ENCODE measurements at regions not wholly inside any gene's neighbourhood (a gene's known extent, or its start where the extent isn't known, plus 50 kb on each side); places are given as distances from the start of the nearest gene placed in this dataset.
A peak's percentile ranks its signal among the peaks of the same experiment; 100 is the strongest.

DNA sequence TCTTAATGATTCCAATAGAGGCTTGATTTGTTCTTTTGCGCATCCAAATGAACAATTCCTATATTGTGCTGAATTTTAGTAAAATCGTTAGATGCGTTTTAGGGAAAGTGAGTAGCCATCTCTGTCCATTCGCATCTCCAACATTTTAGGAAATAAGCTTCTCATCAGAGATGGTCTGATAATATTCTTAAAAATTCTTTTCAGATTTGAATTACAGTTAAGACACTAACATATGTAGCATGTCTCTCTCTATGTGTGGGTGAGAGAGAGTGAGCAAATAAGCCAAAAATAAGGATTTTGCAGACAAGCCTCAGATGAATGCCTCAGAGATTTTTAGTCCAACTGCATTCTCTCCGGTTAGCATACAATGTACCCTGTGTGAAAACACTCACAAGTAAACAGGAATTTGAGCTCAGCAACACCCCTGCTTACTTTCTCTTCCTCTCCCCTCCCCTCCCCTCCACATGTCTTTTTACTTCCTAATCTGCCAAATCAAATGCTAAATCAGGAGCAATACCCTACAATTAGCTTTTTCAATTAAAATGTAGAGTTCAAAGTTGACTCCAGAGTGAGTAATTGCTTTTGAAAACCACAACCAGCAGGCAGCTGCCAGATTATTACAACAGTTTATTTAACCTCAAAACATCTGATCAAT lies 354.4 kb downstream of the CRPPA start:
- ChIA-PET CTCF (no interaction called here), POLR2A (no interaction called here)
- 13% methylated on average over 1 of the region's 5 CpGs for WGBS (ENCODE audit: insufficient coverage)
- Mint-ChIP-seq H3K9me3 (no peaks in the 10 kb centered on the region), H3K27me3 (peaks cover 0 to 8% of the 10 kb centered on the region in 2 donors), H3K4me3 (no peak overlapping the region), H3K27ac (no peak overlapping the region), H3K4me1 (peaks cover 0 to 8% (median 0%) of the 10 kb centered on the region in 3 donors), H3K36me3 (no peaks in the 10 kb centered on the region)
- Histone ChIP-seq H3K27ac (ENCODE audit: low read length) (no peak overlapping the region), H3K4me3 (ENCODE audit: control insufficient read depth in 1 of 2, extremely low read depth in 1 of 2, low read length in 1 of 2) (no peak overlapping the region), H3K9me3 (no peaks in the 10 kb centered on the region), H3K4me1 (ENCODE audit: control insufficient read depth in 1 of 2, extremely low read depth in 1 of 2, insufficient read depth in 2 of 2, low read length in 2 of 2) (peaks cover 0 to 14% of the 10 kb centered on the region in 2 experiments), H3K27me3 (replicated peaks in 1 of 2; ENCODE audit: control insufficient read depth in 2 of 2, extremely low read depth in 1 of 2, insufficient read depth in 2 of 2, low read length in 1 of 2) (no peaks in the 10 kb centered on the region), H3K36me3 (ENCODE audit: control insufficient read depth in 2 of 2, extremely low read depth in 1 of 2, insufficient read depth in 1 of 2, low read length in 1 of 2) (no peaks in the 10 kb centered on the region)
- no peak for ATAC-seq (replicated peaks in 1 of 4)
- no peak for DNase-seq

DNA sequence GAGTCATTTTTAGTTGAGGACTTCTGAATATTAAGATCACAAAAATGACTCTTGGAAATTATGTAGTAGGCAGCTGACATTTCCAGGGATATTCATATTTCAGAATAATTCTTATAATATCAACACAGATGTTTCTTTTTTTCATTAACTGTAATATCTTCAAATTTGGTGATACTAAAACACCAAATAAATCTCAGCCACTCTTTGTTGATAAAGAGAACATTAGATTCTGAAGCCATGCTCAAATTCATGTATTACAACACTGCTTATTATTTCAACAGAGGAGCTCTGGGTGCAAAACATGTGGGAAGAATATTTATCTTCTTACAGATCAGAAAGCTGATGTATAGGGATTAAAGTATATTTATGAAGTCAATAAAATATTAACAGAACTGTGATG lies 355.4 kb downstream of the CRPPA start:
- no peak overlapping the region for H3K4me3 Mint-ChIP-seq
- H3K27me3 Mint-ChIP-seq, result peaks cover 0 to 11% of the 10 kb centered on the region in 2 donors
- H3K27ac ChIP-seq (ENCODE audit: low read length), result no peak overlapping the region
- no peak for ATAC-seq (replicated peaks in 1 of 4)
- CTCF ChIA-PET, result no interaction called here
- no peaks in the 10 kb centered on the region for H3K36me3 ChIP-seq (ENCODE audit: control insufficient read depth in 2 of 2, extremely low read depth in 1 of 2, insufficient read depth in 1 of 2, low read length in 1 of 2)
- H3K36me3 Mint-ChIP-seq, result no peaks in the 10 kb centered on the region
- no peaks in the 10 kb centered on the region for H3K9me3 Mint-ChIP-seq
- no peak for DNase-seq
- H3K4me1 Mint-ChIP-seq, result peaks cover 0 to 12% (median 0%) of the 10 kb centered on the region in 3 donors
- H3K27me3 ChIP-seq (replicated peaks in 1 of 2; ENCODE audit: control insufficient read depth in 2 of 2, extremely low read depth in 1 of 2, insufficient read depth in 2 of 2, low read length in 1 of 2), result no peaks in the 10 kb centered on the region
- no peaks in the 10 kb centered on the region for H3K9me3 ChIP-seq
- peaks cover 0 to 15% of the 10 kb centered on the region in 2 experiments for H3K4me1 ChIP-seq (ENCODE audit: control insufficient read depth in 1 of 2, extremely low read depth in 1 of 2, insufficient read depth in 2 of 2, low read length in 2 of 2)
- no peak overlapping the region for H3K27ac Mint-ChIP-seq
- POLR2A ChIA-PET, result no interaction called here
- no peak overlapping the region for H3K4me3 ChIP-seq (ENCODE audit: control insufficient read depth in 1 of 2, extremely low read depth in 1 of 2, low read length in 1 of 2)

DNA sequence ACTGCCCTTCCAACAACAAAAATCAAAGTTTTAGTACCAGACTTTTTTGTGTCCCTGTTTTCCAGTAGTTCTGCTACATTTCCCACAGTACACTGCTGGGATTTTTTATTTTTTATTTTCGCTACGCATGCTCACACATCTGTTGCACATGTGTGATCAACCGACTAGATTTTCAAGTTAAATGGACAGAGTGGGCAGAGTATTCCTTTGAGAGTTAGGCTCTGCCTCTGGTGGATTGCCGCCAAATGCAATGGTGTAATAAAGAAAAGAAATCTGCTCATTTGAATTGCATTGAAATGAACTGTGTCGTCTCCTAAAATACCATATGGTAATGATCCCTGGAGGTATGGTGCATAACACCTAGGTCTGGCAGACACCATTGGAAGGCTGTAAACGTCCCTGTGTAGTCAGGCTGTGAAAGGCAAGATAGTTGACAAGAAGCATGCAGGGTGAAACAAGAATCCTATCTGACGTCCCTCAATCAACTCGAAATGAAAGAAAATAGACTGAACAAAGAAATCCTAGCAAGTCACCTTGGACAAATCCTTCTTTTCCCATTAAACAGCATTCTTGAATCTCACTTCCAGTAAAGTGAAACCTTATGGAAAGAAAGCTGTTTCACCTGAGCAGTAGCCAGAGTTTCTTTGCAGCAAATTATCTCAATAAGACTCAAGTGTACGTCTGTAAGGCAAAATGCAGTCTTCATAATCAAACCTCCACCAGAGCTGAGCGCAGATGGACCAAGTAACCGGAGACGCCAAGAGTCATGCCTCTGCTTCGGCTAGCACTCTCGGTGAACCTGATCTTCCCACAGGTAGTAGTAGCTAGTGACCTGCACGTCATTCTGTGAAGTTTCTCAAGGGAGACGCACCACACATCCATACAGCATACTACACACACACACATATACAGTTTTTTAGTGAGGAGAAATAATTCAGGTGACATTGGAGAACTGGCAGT lies 357.3 kb downstream of the CRPPA start:
- Mint-ChIP-seq H3K4me3 (no peak overlapping the region), H3K27ac (no peak overlapping the region), H3K27me3 (peaks cover 0 to 11% of the 10 kb centered on the region in 2 donors), H3K36me3 (no peaks in the 10 kb centered on the region), H3K9me3 (no peaks in the 10 kb centered on the region), H3K4me1 (peaks cover 0 to 12% (median 0%) of the 10 kb centered on the region in 3 donors)
- H3K27me3 ChIP-seq (replicated peaks in 1 of 2; ENCODE audit: control insufficient read depth in 2 of 2, extremely low read depth in 1 of 2, insufficient read depth in 2 of 2, low read length in 1 of 2), result no peaks in the 10 kb centered on the region
- ATAC-seq (replicated peaks in 1 of 4) (no peak), DNase-seq (no peak)
- 85% methylated on average over 5 of the region's 16 CpGs for WGBS (ENCODE audit: insufficient coverage)
- H3K36me3 ChIP-seq (ENCODE audit: control insufficient read depth in 2 of 2, extremely low read depth in 1 of 2, insufficient read depth in 1 of 2, low read length in 1 of 2), result no peaks in the 10 kb centered on the region
- ChIA-PET POLR2A (no interaction called here), CTCF (interaction anchor here in 1 of 2 donors (0.6 kb wide), 1 partner anchor 25 kb away, joined by 3 read pairs; no protein-coding TSS in a partner anchor)
- no peaks in the 10 kb centered on the region for H3K9me3 ChIP-seq
- H3K4me1 ChIP-seq (ENCODE audit: control insufficient read depth in 1 of 2, extremely low read depth in 1 of 2, insufficient read depth in 2 of 2, low read length in 2 of 2), result peaks cover 0 to 15% of the 10 kb centered on the region in 2 experiments
- H3K27ac ChIP-seq (ENCODE audit: low read length), result no peak overlapping the region
- H3K4me3 ChIP-seq (ENCODE audit: control insufficient read depth in 1 of 2, extremely low read depth in 1 of 2, low read length in 1 of 2), result no peak overlapping the region

- ATAC-seq (replicated peaks in 1 of 4) (no peak), DNase-seq (no peak)
- Mint-ChIP-seq H3K4me3 (no peak overlapping the region), H3K4me1 (peaks cover 0 to 12% (median 0%) of the 10 kb centered on the region in 3 donors), H3K27ac (no peak overlapping the region), H3K27me3 (peaks cover 0 to 6% of the 10 kb centered on the region in 2 donors), H3K36me3 (no peaks in the 10 kb centered on the region), H3K9me3 (no peaks in the 10 kb centered on the region)
- H3K27ac ChIP-seq (ENCODE audit: low read length), result no peak overlapping the region
- H3K4me3 ChIP-seq (ENCODE audit: control insufficient read depth in 1 of 2, extremely low read depth in 1 of 2, low read length in 1 of 2), result no peak overlapping the region
- no CpG with 5 or more reads among the region's 2 CpGs for WGBS (ENCODE audit: insufficient coverage)
- H3K36me3 ChIP-seq (ENCODE audit: control insufficient read depth in 2 of 2, extremely low read depth in 1 of 2, insufficient read depth in 1 of 2, low read length in 1 of 2), result no peaks in the 10 kb centered on the region
- no peaks in the 10 kb centered on the region for H3K9me3 ChIP-seq
- CTCF ChIA-PET, result no interaction called here
- H3K4me1 ChIP-seq (ENCODE audit: control insufficient read depth in 1 of 2, extremely low read depth in 1 of 2, insufficient read depth in 2 of 2, low read length in 2 of 2), result peaks cover 0 to 15% of the 10 kb centered on the region in 2 experiments
- no peaks in the 10 kb centered on the region for H3K27me3 ChIP-seq (replicated peaks in 1 of 2; ENCODE audit: control insufficient read depth in 2 of 2, extremely low read depth in 1 of 2, insufficient read depth in 2 of 2, low read length in 1 of 2)
- POLR2A ChIA-PET, result no interaction called here
Observed at GRCh38 chr7:16063221-16063620, 358.1 kb downstream of the CRPPA start.

DNA sequence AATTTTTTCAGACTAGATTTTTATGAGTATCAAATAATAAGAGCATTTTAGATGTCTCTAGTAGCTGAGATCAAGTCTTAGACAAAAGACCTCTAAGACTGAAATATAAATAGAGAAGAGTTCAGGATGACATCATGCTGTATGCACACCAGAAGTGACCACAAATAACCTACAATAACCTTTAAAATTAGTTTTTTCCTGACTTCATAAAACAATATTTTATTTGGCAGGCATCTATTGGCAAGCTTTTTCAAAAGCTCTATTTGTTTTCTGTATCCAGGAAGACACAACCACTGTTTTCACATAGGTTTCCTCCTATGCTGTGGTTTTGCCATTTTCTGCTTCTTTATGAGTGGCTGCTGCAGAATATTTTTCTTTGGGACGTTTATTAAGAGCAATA lies 359.1 kb downstream of the CRPPA start:
- ATAC-seq (replicated peaks in 1 of 4) (peak in 1 of 4 experiments; percentile 26), DNase-seq (peak in 1 of 35 experiments; percentile 10)
- WGBS (ENCODE audit: insufficient coverage), result no CpG with 5 or more reads among the region's 1 CpG
- Mint-ChIP-seq H3K9me3 (no peaks in the 10 kb centered on the region), H3K4me3 (no peak overlapping the region), H3K27ac (no peak overlapping the region), H3K4me1 (peaks cover 0 to 12% (median 0%) of the 10 kb centered on the region in 3 donors), H3K36me3 (no peaks in the 10 kb centered on the region), H3K27me3 (peaks cover 0 to 5% of the 10 kb centered on the region in 2 donors)
- no peaks in the 10 kb centered on the region for H3K9me3 ChIP-seq
- ChIA-PET POLR2A (interaction anchor here in 1 of 2 donors (0.7 kb wide), 1 partner anchor 375 kb away, joined by 3 read pairs; no protein-coding TSS in a partner anchor), CTCF (no interaction called here)
- no peaks in the 10 kb centered on the region for H3K36me3 ChIP-seq (ENCODE audit: control insufficient read depth in 2 of 2, extremely low read depth in 1 of 2, insufficient read depth in 1 of 2, low read length in 1 of 2)
- H3K4me3 ChIP-seq (ENCODE audit: control insufficient read depth in 1 of 2, extremely low read depth in 1 of 2, low read length in 1 of 2), result no peak overlapping the region
- H3K27me3 ChIP-seq (replicated peaks in 1 of 2; ENCODE audit: control insufficient read depth in 2 of 2, extremely low read depth in 1 of 2, insufficient read depth in 2 of 2, low read length in 1 of 2), result no peaks in the 10 kb centered on the region
- peaks cover 0 to 15% of the 10 kb centered on the region in 2 experiments for H3K4me1 ChIP-seq (ENCODE audit: control insufficient read depth in 1 of 2, extremely low read depth in 1 of 2, insufficient read depth in 2 of 2, low read length in 2 of 2)
- H3K27ac ChIP-seq (ENCODE audit: low read length), result no peak overlapping the region

DNA sequence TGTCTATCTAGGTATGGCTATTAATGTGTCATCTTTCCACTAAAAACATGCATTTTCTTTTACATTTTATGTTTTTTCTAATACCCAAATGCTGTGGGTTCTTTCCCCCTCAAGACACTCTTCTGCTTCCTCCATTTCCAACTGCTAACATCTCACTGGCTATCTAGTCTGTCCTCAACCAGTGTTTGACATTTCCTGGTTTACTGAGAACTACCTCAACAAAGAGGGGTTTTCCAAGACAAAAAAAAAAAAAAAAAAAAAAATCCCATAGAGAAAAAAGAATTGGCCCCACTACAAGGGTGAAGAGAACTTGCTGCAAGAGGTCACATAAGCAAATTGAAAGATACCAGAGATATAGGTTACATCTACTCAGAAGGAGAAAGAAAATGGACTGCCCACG lies 359.7 kb downstream of the CRPPA start:
- Mint-ChIP-seq H3K36me3 (no peaks in the 10 kb centered on the region), H3K4me3 (no peak overlapping the region), H3K4me1 (peaks cover 0 to 10% (median 0%) of the 10 kb centered on the region in 3 donors), H3K27me3 (peaks cover 0 to 3% of the 10 kb centered on the region in 2 donors), H3K27ac (no peak overlapping the region), H3K9me3 (no peaks in the 10 kb centered on the region)
- H3K36me3 ChIP-seq (ENCODE audit: control insufficient read depth in 2 of 2, extremely low read depth in 1 of 2, insufficient read depth in 1 of 2, low read length in 1 of 2), result no peaks in the 10 kb centered on the region
- CTCF ChIA-PET, result no interaction called here
- no peak for DNase-seq
- H3K4me1 ChIP-seq (ENCODE audit: control insufficient read depth in 1 of 2, extremely low read depth in 1 of 2, insufficient read depth in 2 of 2, low read length in 2 of 2), result peaks cover 0 to 12% of the 10 kb centered on the region in 2 experiments
- no peaks in the 10 kb centered on the region for H3K9me3 ChIP-seq
- WGBS (ENCODE audit: insufficient coverage), result no CpG with 5 or more reads among the region's 1 CpG
- no peak for ATAC-seq (replicated peaks in 1 of 4)
- H3K27ac ChIP-seq (ENCODE audit: low read length), result no peak overlapping the region
- no peak overlapping the region for H3K4me3 ChIP-seq (ENCODE audit: control insufficient read depth in 1 of 2, extremely low read depth in 1 of 2, low read length in 1 of 2)
- H3K27me3 ChIP-seq (replicated peaks in 1 of 2; ENCODE audit: control insufficient read depth in 2 of 2, extremely low read depth in 1 of 2, insufficient read depth in 2 of 2, low read length in 1 of 2), result no peaks in the 10 kb centered on the region
- POLR2A ChIA-PET, result no interaction called here
